ENCODE measurements at regions not wholly inside any gene's neighbourhood (a gene's known extent, or its start where the extent isn't known, plus 50 kb on each side); places are given as distances from the start of the nearest gene placed in this dataset.
"Not testable (repeated sequence)": the region's sequence is repeated elsewhere in the genome, so short reads cannot be mapped to it uniquely, and the experiment has no call there.

DNA sequence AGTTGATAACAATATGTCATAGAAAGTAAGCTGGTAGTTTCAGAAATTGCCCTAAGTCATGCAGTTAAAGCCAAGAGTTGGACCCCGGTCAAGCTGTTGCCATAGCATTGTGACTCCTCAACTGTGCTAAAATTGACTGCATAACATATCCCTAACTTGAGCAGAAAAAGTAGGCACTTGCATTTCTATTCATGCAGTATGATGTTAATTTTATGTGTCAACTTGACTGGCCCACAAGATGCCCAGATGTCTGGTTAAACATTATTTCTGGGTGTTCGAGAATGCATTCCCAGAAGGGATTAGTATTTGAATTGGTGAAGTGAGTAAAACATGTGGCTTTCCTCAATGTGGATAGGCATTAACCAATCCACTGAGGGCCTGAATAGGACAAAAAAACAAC, 136.4 kb downstream of the GPR63 start:
- H3K9me3 ChIP-seq (ENCODE audit: control insufficient read depth, insufficient read depth, low read depth, low read length) = no peaks in the 10 kb centered on the region
- TF ChIP-seq, protein P1, sequence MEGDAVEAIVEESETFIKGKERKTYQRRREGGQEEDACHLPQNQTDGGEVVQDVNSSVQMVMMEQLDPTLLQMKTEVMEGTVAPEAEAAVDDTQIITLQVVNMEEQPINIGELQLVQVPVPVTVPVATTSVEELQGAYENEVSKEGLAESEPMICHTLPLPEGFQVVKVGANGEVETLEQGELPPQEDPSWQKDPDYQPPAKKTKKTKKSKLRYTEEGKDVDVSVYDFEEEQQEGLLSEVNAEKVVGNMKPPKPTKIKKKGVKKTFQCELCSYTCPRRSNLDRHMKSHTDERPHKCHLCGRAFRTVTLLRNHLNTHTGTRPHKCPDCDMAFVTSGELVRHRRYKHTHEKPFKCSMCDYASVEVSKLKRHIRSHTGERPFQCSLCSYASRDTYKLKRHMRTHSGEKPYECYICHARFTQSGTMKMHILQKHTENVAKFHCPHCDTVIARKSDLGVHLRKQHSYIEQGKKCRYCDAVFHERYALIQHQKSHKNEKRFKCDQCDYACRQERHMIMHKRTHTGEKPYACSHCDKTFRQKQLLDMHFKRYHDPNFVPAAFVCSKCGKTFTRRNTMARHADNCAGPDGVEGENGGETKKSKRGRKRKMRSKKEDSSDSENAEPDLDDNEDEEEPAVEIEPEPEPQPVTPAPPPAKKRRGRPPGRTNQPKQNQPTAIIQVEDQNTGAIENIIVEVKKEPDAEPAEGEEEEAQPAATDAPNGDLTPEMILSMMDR (conservative IDR thresholded peaks at IDR 0.05 in 1 of 2, IDR thresholded peaks at IDR 0.05 in 1 of 2; ENCODE audit: low read depth in 1 of 2, low read length in 2 of 2) = no peak
- TF ChIP-seq EZH2 (IDR thresholded peaks at IDR 0.05; ENCODE audit: low read length, missing control alignments) = no peak

DNA sequence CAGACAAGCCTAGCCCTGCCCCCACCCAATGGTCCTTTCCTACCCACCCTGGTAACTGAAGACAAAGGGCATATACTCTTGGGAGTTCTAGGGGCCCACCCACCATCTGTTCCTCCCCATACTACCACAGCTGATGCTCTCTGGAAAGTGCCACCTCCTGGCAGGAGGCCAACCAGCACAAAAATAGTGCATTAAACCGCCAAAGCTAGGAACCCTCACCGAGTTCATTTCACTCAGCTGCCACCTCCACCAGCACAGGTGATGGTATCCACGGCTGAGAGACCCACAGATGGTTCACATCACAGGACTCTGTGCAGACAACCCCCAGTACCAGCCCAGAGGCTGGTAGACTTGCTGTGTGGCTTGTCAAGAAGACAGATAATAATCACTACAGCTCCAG, 131.5 kb downstream of the FHL5 start:
- not testable (repeated sequence) for DNase-seq (ENCODE audit: low read depth in 2 of 2); H2AFZ ChIP-seq (ENCODE audit: low read length); H3K27ac ChIP-seq (ENCODE audit: insufficient read depth, low read length); H3K79me2 ChIP-seq (ENCODE audit: control insufficient read depth, insufficient read depth, low read length); H4K20me1 ChIP-seq (ENCODE audit: control insufficient read depth, extremely low read depth, insufficient read depth, low read length); H3K36me3 ChIP-seq (ENCODE audit: control insufficient read depth, insufficient read depth, low read length); H3K4me3 ChIP-seq (replicated peaks in 1 of 4; ENCODE audit: control extremely low read depth in 1 of 4, insufficient read depth in 1 of 4, low read depth in 3 of 4, low read length in 4 of 4); H3K4me2 ChIP-seq (ENCODE audit: extremely low read depth, insufficient read depth, low read length); H3K4me1 ChIP-seq (ENCODE audit: control insufficient read depth, extremely low read depth, insufficient read depth, low read length); H3K9me3 ChIP-seq (ENCODE audit: control insufficient read depth, insufficient read depth, low read depth, low read length); H3K27me3 ChIP-seq (ENCODE audit: control insufficient read depth, insufficient read depth, low read length); H3K9ac ChIP-seq (ENCODE audit: insufficient read depth, low read length)

More for the DNA sequence above, 136.4 kb downstream of the GPR63 start:
- Histone ChIP-seq H2AFZ (ENCODE audit: low read length) (no peak overlapping the region), H3K9ac (ENCODE audit: insufficient read depth, low read length) (no peak overlapping the region), H4K20me1 (ENCODE audit: control insufficient read depth, extremely low read depth, insufficient read depth, low read length) (no peaks in the 10 kb centered on the region), H3K4me1 (ENCODE audit: control insufficient read depth, extremely low read depth, insufficient read depth, low read length) (no peaks in the 10 kb centered on the region), H3K4me3 (replicated peaks in 1 of 4; ENCODE audit: control extremely low read depth in 1 of 4, insufficient read depth in 1 of 4, low read depth in 3 of 4, low read length in 4 of 4) (no peak overlapping the region), H3K79me2 (ENCODE audit: control insufficient read depth, insufficient read depth, low read length) (no peaks in the 10 kb centered on the region), H3K36me3 (ENCODE audit: control insufficient read depth, insufficient read depth, low read length) (no peaks in the 10 kb centered on the region), H3K4me2 (ENCODE audit: extremely low read depth, insufficient read depth, low read length) (no peak overlapping the region), H3K27ac (ENCODE audit: insufficient read depth, low read length) (no peak overlapping the region), H3K27me3 (ENCODE audit: control insufficient read depth, insufficient read depth, low read length) (no peaks in the 10 kb centered on the region)
- no peak for DNase-seq (ENCODE audit: low read depth in 2 of 2)

DNA sequence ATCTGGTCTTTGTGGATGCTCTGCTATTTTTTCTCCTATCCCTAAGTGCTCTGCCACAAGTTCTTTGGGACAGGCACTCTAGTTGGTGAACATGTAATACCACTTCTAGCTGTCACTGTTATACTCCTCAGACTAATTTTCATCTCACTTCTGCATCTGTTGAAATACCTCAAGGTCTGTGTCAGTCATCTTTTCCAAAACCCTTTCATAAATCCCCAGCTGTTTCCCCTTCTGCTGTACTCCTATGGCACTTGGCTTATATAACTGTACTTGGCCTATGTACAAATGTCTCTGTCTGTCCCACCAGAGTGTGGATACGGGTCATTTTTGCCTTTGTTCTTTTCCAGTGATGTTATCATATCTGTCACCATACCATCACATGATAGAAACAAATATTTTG, 124.2 kb downstream of the FHL5 start:
- Histone ChIP-seq H3K9me3 (ENCODE audit: control insufficient read depth, insufficient read depth, low read depth, low read length) (no peaks in the 10 kb centered on the region), H3K27me3 (ENCODE audit: control insufficient read depth, insufficient read depth, low read length) (no peaks in the 10 kb centered on the region), H3K27ac (ENCODE audit: insufficient read depth, low read length) (no peak overlapping the region), H3K4me1 (ENCODE audit: control insufficient read depth, extremely low read depth, insufficient read depth, low read length) (no peaks in the 10 kb centered on the region), H2AFZ (ENCODE audit: low read length) (no peak overlapping the region), H3K4me3 (replicated peaks in 1 of 4; ENCODE audit: control extremely low read depth in 1 of 4, insufficient read depth in 1 of 4, low read depth in 3 of 4, low read length in 4 of 4) (no peak overlapping the region), H3K36me3 (ENCODE audit: control insufficient read depth, insufficient read depth, low read length) (no peaks in the 10 kb centered on the region), H3K9ac (ENCODE audit: insufficient read depth, low read length) (no peak overlapping the region), H3K79me2 (ENCODE audit: control insufficient read depth, insufficient read depth, low read length) (no peaks in the 10 kb centered on the region), H3K4me2 (ENCODE audit: extremely low read depth, insufficient read depth, low read length) (no peak overlapping the region), H4K20me1 (ENCODE audit: control insufficient read depth, extremely low read depth, insufficient read depth, low read length) (no peaks in the 10 kb centered on the region)
- no peak for DNase-seq (ENCODE audit: low read depth in 2 of 2)
- TF ChIP-seq, protein P1 (conservative IDR thresholded peaks at IDR 0.05 in 1 of 2, IDR thresholded peaks at IDR 0.05 in 1 of 2; ENCODE audit: low read depth in 1 of 2, low read length in 2 of 2) = no peak
- TF ChIP-seq EZH2 (IDR thresholded peaks at IDR 0.05; ENCODE audit: low read length, missing control alignments) = no peak

All from fibroblast of lung (primary cell).